Osteoblast (primary cell): ENCODE measurements at regions not wholly inside any gene's neighbourhood (a gene's known extent, or its start where the extent isn't known, plus 50 kb on each side); places are given as distances from the start of the nearest gene placed in this dataset.
"Not testable (repeated sequence)": the region's sequence is repeated elsewhere in the genome, so short reads cannot be mapped to it uniquely, and the experiment has no call there.

Experiments
- DNase-seq: peaks from one replicate; pipeline ENCODE4 v3.0.0; 2011; ENCODE audit warnings: low spot score, mixed read lengths; ENCODE audit not compliant: insufficient read length; ENCODE audit errors: missing footprints
- H2AFZ ChIP-seq: 2 replicates; pipeline ENCODE4 v1.6.0; 2011; ENCODE audit warnings: mild to moderate bottlenecking, low read length
- H3K27ac ChIP-seq: 2 replicates; pipeline ENCODE4 v1.5.1; 2011; ENCODE audit warnings: mild to moderate bottlenecking, low read depth, low read length, moderate library complexity
- H3K27me3 ChIP-seq: 2 replicates; pipeline ENCODE4 v1.6.0; 2012; ENCODE audit warnings: mild to moderate bottlenecking, control low read depth, inconsistent platforms, low read length, moderate library complexity; ENCODE audit not compliant: insufficient read depth
- H3K36me3 ChIP-seq: 2 replicates; pipeline ENCODE4 v1.5.1; 2011; ENCODE audit warnings: mild to moderate bottlenecking, low read length, control low read depth, moderate library complexity; ENCODE audit not compliant: insufficient read depth
- H3K4me1 ChIP-seq: 2 replicates; pipeline ENCODE4 v1.5.1; 2011; ENCODE audit warnings: mild to moderate bottlenecking, low read length, control low read depth, moderate library complexity; ENCODE audit not compliant: insufficient read depth
- H3K4me2 ChIP-seq: 2 replicates; pipeline ENCODE4 v1.6.0; 2011; ENCODE audit warnings: mild to moderate bottlenecking, low read length; ENCODE audit not compliant: insufficient read depth
- H3K4me3 ChIP-seq: fragments of 200-600 bp; sonication (generic); 3 replicates; pipeline ENCODE4 v1.5.1; 2012; ENCODE audit warnings: mild to moderate bottlenecking, low read length, inconsistent platforms; ENCODE audit not compliant: insufficient read depth
- H3K79me2 ChIP-seq: 2 replicates; pipeline ENCODE4 v1.6.0; 2012; ENCODE audit warnings: mild to moderate bottlenecking, low read length, control low read depth, inconsistent platforms; ENCODE audit not compliant: insufficient read depth
- H3K9me3 ChIP-seq: 2 replicates; pipeline ENCODE4 v1.5.1; 2011; ENCODE audit warnings: low read depth, low read length, control low read depth
- H4K20me1 ChIP-seq: 2 replicates; pipeline ENCODE4 v1.6.0; 2012; ENCODE audit warnings: mild to moderate bottlenecking, low read length, control low read depth; ENCODE audit not compliant: insufficient read depth
- TF ChIP-seq, protein P1 (sequence below): IDR thresholded peaks from 2 replicates; pipeline ENCODE4 v1.5.1; 2011; ENCODE audit warnings: mild to moderate bottlenecking, low read depth, low read length, moderate library complexity; ENCODE audit errors: extremely low read depth

DNA sequence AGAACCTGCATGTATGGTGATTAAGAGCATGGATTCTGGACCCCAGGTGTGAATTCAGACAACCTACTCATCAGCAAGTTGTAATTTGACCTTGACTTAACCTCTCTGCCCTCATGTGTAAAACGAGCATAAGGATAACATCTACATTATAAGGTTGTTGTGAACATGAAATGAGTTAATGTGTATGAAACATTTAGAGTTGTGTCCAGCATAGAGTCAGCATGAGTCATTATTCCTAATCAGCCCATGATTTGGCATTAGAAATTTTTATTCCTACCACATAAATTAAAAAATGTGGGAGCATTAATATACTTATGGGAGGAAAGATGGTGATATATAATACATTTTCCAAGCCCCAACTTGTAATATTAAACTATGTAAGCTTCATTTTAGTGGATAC is 95.9 kb upstream of the DDHD1 start:
- no peaks in the 10 kb centered on the region for H3K9me3 ChIP-seq
- no peaks in the 10 kb centered on the region for H4K20me1 ChIP-seq
- no peaks in the 10 kb centered on the region for H3K36me3 ChIP-seq
- H3K4me3 ChIP-seq: no peak overlapping the region
- TF ChIP-seq, protein P1, sequence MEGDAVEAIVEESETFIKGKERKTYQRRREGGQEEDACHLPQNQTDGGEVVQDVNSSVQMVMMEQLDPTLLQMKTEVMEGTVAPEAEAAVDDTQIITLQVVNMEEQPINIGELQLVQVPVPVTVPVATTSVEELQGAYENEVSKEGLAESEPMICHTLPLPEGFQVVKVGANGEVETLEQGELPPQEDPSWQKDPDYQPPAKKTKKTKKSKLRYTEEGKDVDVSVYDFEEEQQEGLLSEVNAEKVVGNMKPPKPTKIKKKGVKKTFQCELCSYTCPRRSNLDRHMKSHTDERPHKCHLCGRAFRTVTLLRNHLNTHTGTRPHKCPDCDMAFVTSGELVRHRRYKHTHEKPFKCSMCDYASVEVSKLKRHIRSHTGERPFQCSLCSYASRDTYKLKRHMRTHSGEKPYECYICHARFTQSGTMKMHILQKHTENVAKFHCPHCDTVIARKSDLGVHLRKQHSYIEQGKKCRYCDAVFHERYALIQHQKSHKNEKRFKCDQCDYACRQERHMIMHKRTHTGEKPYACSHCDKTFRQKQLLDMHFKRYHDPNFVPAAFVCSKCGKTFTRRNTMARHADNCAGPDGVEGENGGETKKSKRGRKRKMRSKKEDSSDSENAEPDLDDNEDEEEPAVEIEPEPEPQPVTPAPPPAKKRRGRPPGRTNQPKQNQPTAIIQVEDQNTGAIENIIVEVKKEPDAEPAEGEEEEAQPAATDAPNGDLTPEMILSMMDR: no peak
- H2AFZ ChIP-seq: no peak overlapping the region
- H3K79me2 ChIP-seq: no peaks in the 10 kb centered on the region
- H3K4me1 ChIP-seq: no peaks in the 10 kb centered on the region
- H3K27me3 ChIP-seq: peaks cover 9% of the 10 kb centered on the region
- no peak overlapping the region for H3K27ac ChIP-seq
- H3K4me2 ChIP-seq: no peak overlapping the region
- DNase-seq: no peak

DNA sequence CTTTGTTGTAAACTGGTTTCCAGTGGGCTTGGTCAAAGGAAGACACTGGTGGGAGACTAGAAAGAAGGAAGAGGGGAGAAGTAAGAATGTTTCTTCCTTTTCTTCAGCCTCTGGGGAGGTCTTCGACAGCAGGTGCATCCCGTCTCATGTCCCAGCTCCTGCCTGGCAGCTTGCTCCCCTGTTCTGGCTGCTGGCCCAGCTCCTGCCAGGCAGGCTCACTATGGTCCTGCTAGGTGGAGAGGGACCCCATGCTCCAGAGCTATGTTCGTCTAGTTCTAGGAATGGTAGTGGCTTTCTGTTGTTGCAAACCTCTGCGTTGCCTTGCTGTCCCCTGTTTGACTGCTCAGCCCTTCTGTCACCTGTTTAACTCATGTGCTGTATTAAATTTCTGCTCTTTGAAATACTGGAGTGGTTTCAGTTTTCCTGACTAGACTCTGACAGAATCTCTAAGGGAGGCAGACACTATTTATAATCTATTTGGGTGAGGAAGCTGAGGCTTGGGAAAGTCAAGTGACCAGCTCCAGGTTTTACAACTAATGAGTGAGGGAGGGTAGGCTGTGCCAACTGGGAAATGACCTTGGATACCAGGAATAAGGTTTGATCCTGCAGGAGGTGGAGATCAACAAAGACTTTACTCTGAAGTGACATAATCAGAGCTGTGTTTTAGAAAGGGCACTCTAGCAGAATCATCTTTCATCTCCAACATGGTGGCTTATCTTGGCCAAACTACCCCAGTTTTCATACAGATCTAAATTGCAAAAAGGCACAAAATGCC is 94.7 kb upstream of the DDHD1 start:
- DNase-seq: no peak

DNA sequence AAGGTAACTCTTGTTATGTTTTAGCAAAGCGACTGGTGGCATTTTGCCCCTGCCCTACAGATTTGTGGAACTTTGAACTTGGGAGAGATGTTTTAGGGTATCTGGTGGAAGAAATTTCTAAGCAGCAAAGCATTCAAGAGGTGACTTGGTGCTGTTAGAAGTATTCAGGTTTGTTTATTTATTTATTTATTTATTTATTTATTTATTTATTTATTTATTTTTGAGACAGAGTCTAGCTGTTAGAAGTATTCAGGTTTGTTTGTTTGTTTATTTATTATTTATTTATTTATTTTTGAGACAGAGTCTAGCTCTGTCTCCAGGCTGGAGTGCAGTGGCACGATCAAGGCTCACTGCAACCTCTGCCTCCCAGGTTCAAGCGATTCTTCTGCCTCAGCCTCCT is 89.8 kb upstream of the DDHD1 start:
- H3K27me3 ChIP-seq, H3K27ac ChIP-seq, H3K9me3 ChIP-seq, DNase-seq, H3K79me2 ChIP-seq, H3K4me1 ChIP-seq, H4K20me1 ChIP-seq, H3K4me2 ChIP-seq, H3K36me3 ChIP-seq, H3K4me3 ChIP-seq, H2AFZ ChIP-seq: not testable (repeated sequence)

More for the DNA sequence above, 94.7 kb upstream of the DDHD1 start:
- Histone ChIP-seq H3K4me2 (no peak overlapping the region), H4K20me1 (no peaks in the 10 kb centered on the region), H3K27me3 (peaks cover 9% of the 10 kb centered on the region), H3K36me3 (no peaks in the 10 kb centered on the region), H3K4me3 (no peak overlapping the region), H2AFZ (no peak overlapping the region), H3K4me1 (no peaks in the 10 kb centered on the region), H3K27ac (no peak overlapping the region), H3K79me2 (no peaks in the 10 kb centered on the region), H3K9me3 (no peaks in the 10 kb centered on the region)
- TF ChIP-seq, protein P1: no peak

DNA sequence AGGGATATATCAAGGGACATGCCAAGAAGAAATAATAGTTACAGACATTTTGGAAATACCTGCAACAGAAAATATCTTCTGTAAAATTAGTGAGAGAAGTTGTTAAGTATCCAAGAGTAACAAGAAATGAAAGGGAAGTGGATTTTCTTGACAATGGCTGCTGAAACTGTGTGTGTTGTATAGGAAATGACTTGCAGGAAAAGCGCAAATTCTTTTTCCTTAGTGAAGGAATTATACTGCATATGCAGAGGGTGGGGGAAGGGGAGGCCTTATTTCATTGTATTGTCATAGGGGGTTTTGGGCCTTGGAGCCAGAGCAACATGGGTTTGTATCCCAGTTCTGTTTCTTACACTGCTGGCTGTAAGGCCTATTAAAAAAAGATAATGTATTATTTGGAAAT is 84.4 kb upstream of the DDHD1 start:
- Histone ChIP-seq H2AFZ (no peak overlapping the region), H3K4me1 (no peaks in the 10 kb centered on the region), H4K20me1 (no peaks in the 10 kb centered on the region), H3K4me2 (no peak overlapping the region), H3K9me3 (no peaks in the 10 kb centered on the region), H3K79me2 (no peaks in the 10 kb centered on the region), H3K4me3 (no peak overlapping the region), H3K27me3 (no peaks in the 10 kb centered on the region), H3K36me3 (no peaks in the 10 kb centered on the region), H3K27ac (no peak overlapping the region)
- DNase-seq: no peak
- TF ChIP-seq, protein P1: no peak
